DND-41 (cell line): ENCODE measurements at regions not wholly inside any gene's neighbourhood (a gene's known extent, or its start where the extent isn't known, plus 50 kb on each side); places are given as distances from the start of the nearest gene placed in this dataset.

Experiments
- CTCF ChIP-seq: IDR thresholded peaks from 2 replicates; pipeline ENCODE4 v1.5.1; 2012; ENCODE audit warnings: borderline replicate concordance, low read length, moderate library complexity, mild to moderate bottlenecking; ENCODE audit not compliant: poor library complexity, severe bottlenecking; ENCODE audit errors: extremely low read depth
- EZH2 ChIP-seq: IDR thresholded peaks from 3 replicates; pipeline ENCODE4 v1.6.1; 2012; ENCODE audit warnings: borderline replicate concordance, low read depth, mild to moderate bottlenecking, moderate library complexity, low read length, inconsistent platforms; ENCODE audit not compliant: severe bottlenecking

- TF ChIP-seq EZH2 (no peak), CTCF (no peak)
Measured at GRCh38 chr4:58953575-58953974, 1843.4 kb upstream of the IGFBP7 start.
